ENCODE measurements at regions not wholly inside any gene's neighbourhood (a gene's known extent, or its start where the extent isn't known, plus 50 kb on each side); places are given as distances from the start of the nearest gene placed in this dataset.

- TF ChIP-seq, protein P1, sequence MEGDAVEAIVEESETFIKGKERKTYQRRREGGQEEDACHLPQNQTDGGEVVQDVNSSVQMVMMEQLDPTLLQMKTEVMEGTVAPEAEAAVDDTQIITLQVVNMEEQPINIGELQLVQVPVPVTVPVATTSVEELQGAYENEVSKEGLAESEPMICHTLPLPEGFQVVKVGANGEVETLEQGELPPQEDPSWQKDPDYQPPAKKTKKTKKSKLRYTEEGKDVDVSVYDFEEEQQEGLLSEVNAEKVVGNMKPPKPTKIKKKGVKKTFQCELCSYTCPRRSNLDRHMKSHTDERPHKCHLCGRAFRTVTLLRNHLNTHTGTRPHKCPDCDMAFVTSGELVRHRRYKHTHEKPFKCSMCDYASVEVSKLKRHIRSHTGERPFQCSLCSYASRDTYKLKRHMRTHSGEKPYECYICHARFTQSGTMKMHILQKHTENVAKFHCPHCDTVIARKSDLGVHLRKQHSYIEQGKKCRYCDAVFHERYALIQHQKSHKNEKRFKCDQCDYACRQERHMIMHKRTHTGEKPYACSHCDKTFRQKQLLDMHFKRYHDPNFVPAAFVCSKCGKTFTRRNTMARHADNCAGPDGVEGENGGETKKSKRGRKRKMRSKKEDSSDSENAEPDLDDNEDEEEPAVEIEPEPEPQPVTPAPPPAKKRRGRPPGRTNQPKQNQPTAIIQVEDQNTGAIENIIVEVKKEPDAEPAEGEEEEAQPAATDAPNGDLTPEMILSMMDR (IDR thresholded peaks at IDR 0.05; ENCODE audit: insufficient read depth, low read depth, low read length): no peak
- TF ChIP-seq EZH2 (IDR thresholded peaks at IDR 0.05; ENCODE audit: insufficient read depth, low read length): no peak
- Histone ChIP-seq H3K4me1 (ENCODE audit: insufficient read depth, low read length) (no peaks in the 10 kb centered on the region), H3K4me2 (ENCODE audit: low read length) (no peak overlapping the region), H3K27me3 (ENCODE audit: insufficient read depth, low read length) (peaks cover 9% of the 10 kb centered on the region), H3K27ac (ENCODE audit: low read depth, low read length) (no peak overlapping the region), H2AFZ (ENCODE audit: low read depth, low read length) (no peak overlapping the region), H3K36me3 (ENCODE audit: insufficient read depth, low read length) (no peaks in the 10 kb centered on the region), H4K20me1 (ENCODE audit: insufficient read depth, low read length) (no peaks in the 10 kb centered on the region), H3K9ac (ENCODE audit: low read length) (no peak overlapping the region), H3K4me3 (ENCODE audit: insufficient read depth, low read depth, low read length) (no peak overlapping the region), H3K79me2 (ENCODE audit: insufficient read depth, low read length) (no peaks in the 10 kb centered on the region), H3K9me3 (ENCODE audit: insufficient read depth, low read depth, low read length) (no peaks in the 10 kb centered on the region)
- no peaks in the 10 kb centered on the region for H3K36me3 Mint-ChIP-seq (ENCODE audit: low read depth, unreplicated experiment)
- peaks cover 16% of the 10 kb centered on the region for H3K4me1 Mint-ChIP-seq (ENCODE audit: low read depth, unreplicated experiment)
- no peak for DNase-seq (ENCODE audit: low read depth)
- H3K27ac Mint-ChIP-seq (ENCODE audit: unreplicated experiment): no peak overlapping the region
- no peak for FAIRE-seq
- H3K27me3 Mint-ChIP-seq (ENCODE audit: low read depth, unreplicated experiment): peaks cover 17% of the 10 kb centered on the region
- no peak overlapping the region for H3K4me3 Mint-ChIP-seq (ENCODE audit: unreplicated experiment)
- H3K9me3 Mint-ChIP-seq (ENCODE audit: unreplicated experiment): peaks cover 13% of the 10 kb centered on the region
These were observed 132.5 kb upstream of the RFLNA start for GRCh38 chr12:124162151-124163110.

GRCh38 chr12:124165695-124166094, 129.2 kb upstream of the RFLNA start:
- H3K4me1 ChIP-seq (ENCODE audit: insufficient read depth, low read length): no peaks in the 10 kb centered on the region
- no peak for DNase-seq (ENCODE audit: low read depth)
- no peak for TF ChIP-seq EZH2 (IDR thresholded peaks at IDR 0.05; ENCODE audit: insufficient read depth, low read length)
- TF ChIP-seq, protein P1 (IDR thresholded peaks at IDR 0.05; ENCODE audit: insufficient read depth, low read depth, low read length): no peak
- H3K9me3 ChIP-seq (ENCODE audit: insufficient read depth, low read depth, low read length): no peaks in the 10 kb centered on the region
- no peak overlapping the region for H2AFZ ChIP-seq (ENCODE audit: low read depth, low read length)
- H3K27me3 Mint-ChIP-seq (ENCODE audit: low read depth, unreplicated experiment): peaks cover 5% of the 10 kb centered on the region
- H3K9me3 Mint-ChIP-seq (ENCODE audit: unreplicated experiment): peaks cover 19% of the 10 kb centered on the region
- no peak for FAIRE-seq
- no peak overlapping the region for H3K9ac ChIP-seq (ENCODE audit: low read length)
- no peaks in the 10 kb centered on the region for H4K20me1 ChIP-seq (ENCODE audit: insufficient read depth, low read length)
- no peaks in the 10 kb centered on the region for H3K4me1 Mint-ChIP-seq (ENCODE audit: low read depth, unreplicated experiment)
- H3K27ac Mint-ChIP-seq (ENCODE audit: unreplicated experiment): no peak overlapping the region
- H3K27me3 ChIP-seq (ENCODE audit: insufficient read depth, low read length): no peaks in the 10 kb centered on the region
- H3K79me2 ChIP-seq (ENCODE audit: insufficient read depth, low read length): no peaks in the 10 kb centered on the region
- H3K27ac ChIP-seq (ENCODE audit: low read depth, low read length): no peak overlapping the region
- H3K36me3 ChIP-seq (ENCODE audit: insufficient read depth, low read length): no peaks in the 10 kb centered on the region
- H3K4me3 ChIP-seq (ENCODE audit: insufficient read depth, low read depth, low read length): no peak overlapping the region
- H3K36me3 Mint-ChIP-seq (ENCODE audit: low read depth, unreplicated experiment): no peaks in the 10 kb centered on the region
- H3K4me3 Mint-ChIP-seq (ENCODE audit: unreplicated experiment): no peak overlapping the region
- no peak overlapping the region for H3K4me2 ChIP-seq (ENCODE audit: low read length)

GRCh38 chr12:124167141-124167540, 127.8 kb upstream of the RFLNA start:
- no peak overlapping the region for H3K27ac ChIP-seq (ENCODE audit: low read depth, low read length)
- H3K4me1 ChIP-seq (ENCODE audit: insufficient read depth, low read length): no peaks in the 10 kb centered on the region
- H3K4me2 ChIP-seq (ENCODE audit: low read length): no peak overlapping the region
- no peak for DNase-seq (ENCODE audit: low read depth)
- no peak overlapping the region for H3K9ac ChIP-seq (ENCODE audit: low read length)
- H3K27me3 ChIP-seq (ENCODE audit: insufficient read depth, low read length): no peaks in the 10 kb centered on the region
- no peaks in the 10 kb centered on the region for H4K20me1 ChIP-seq (ENCODE audit: insufficient read depth, low read length)
- Mint-ChIP-seq H3K9me3 (ENCODE audit: unreplicated experiment) (peaks cover 19% of the 10 kb centered on the region), H3K27ac (ENCODE audit: unreplicated experiment) (no peak overlapping the region), H3K36me3 (ENCODE audit: low read depth, unreplicated experiment) (no peaks in the 10 kb centered on the region), H3K27me3 (ENCODE audit: low read depth, unreplicated experiment) (peaks cover 5% of the 10 kb centered on the region), H3K4me1 (ENCODE audit: low read depth, unreplicated experiment) (peaks cover 1% of the 10 kb centered on the region), H3K4me3 (ENCODE audit: unreplicated experiment) (no peak overlapping the region)
- no peaks in the 10 kb centered on the region for H3K79me2 ChIP-seq (ENCODE audit: insufficient read depth, low read length)
- FAIRE-seq: no peak
- TF ChIP-seq, protein P1 (IDR thresholded peaks at IDR 0.05; ENCODE audit: insufficient read depth, low read depth, low read length): no peak
- TF ChIP-seq EZH2 (IDR thresholded peaks at IDR 0.05; ENCODE audit: insufficient read depth, low read length): no peak
- H2AFZ ChIP-seq (ENCODE audit: low read depth, low read length): no peak overlapping the region
- no peaks in the 10 kb centered on the region for H3K36me3 ChIP-seq (ENCODE audit: insufficient read depth, low read length)
- H3K9me3 ChIP-seq (ENCODE audit: insufficient read depth, low read depth, low read length): no peaks in the 10 kb centered on the region
- no peak overlapping the region for H3K4me3 ChIP-seq (ENCODE audit: insufficient read depth, low read depth, low read length)
